H9 (cell line): ENCODE measurements at regions not wholly inside any gene's neighbourhood (a gene's known extent, or its start where the extent isn't known, plus 50 kb on each side); places are given as distances from the start of the nearest gene placed in this dataset.

Experiments used
- DNase-seq: peaks from one replicate; pipeline ENCODE4 v3.0.0-alpha.2; 2017
- H2AFZ ChIP-seq: one replicate; pipeline ENCODE4 v1.6.1; 2013; ENCODE audit warnings: mild to moderate bottlenecking, low read length, control low read depth, moderate library complexity
- H2AK5ac ChIP-seq: 2 replicates; pipeline ENCODE4 v1.6.1; 2013; ENCODE audit warnings: low read length, control low read depth, mixed read lengths; ENCODE audit not compliant: insufficient read length
- H2BK120ac ChIP-seq: one replicate; pipeline ENCODE4 v1.6.1; 2013; ENCODE audit warnings: low read depth, mild to moderate bottlenecking, low read length, control low read depth, inconsistent platforms; ENCODE audit not compliant: poor library complexity, severe bottlenecking
- H2BK12ac ChIP-seq: 2 replicates; pipeline ENCODE4 v1.6.1; 2013; ENCODE audit warnings: low read length, control low read depth, mixed read lengths, low read depth; ENCODE audit not compliant: insufficient read length
- H2BK15ac ChIP-seq: 2 replicates; pipeline ENCODE4 v1.6.1; 2013; ENCODE audit warnings: low read depth, low read length, control low read depth
- H2BK20ac ChIP-seq: one replicate; pipeline ENCODE4 v1.6.1; 2013; ENCODE audit warnings: low read depth, mild to moderate bottlenecking, low read length, control low read depth, inconsistent platforms; ENCODE audit not compliant: poor library complexity, severe bottlenecking
- H2BK5ac ChIP-seq: 2 replicates; pipeline ENCODE4 v1.6.1; 2013; ENCODE audit warnings: low read length, control low read depth, mixed read lengths; ENCODE audit not compliant: insufficient read length
- H3K14ac ChIP-seq: 2 replicates; pipeline ENCODE4 v1.6.1; 2013; ENCODE audit warnings: low read length, control low read depth; ENCODE audit not compliant: insufficient read depth
- H3K18ac ChIP-seq: 2 replicates; pipeline ENCODE4 v1.6.1; 2013; ENCODE audit warnings: low read depth, mild to moderate bottlenecking, mixed read lengths, low read length, control low read depth; ENCODE audit not compliant: insufficient read length
- H3K23ac ChIP-seq: 2 replicates; pipeline ENCODE4 v1.6.1; 2013; ENCODE audit warnings: low read length, control low read depth, mixed read lengths, low read depth; ENCODE audit not compliant: insufficient read length
- H3K23me2 ChIP-seq: 2 replicates; pipeline ENCODE4 v1.6.1; 2013; ENCODE audit warnings: low read depth, mild to moderate bottlenecking, mixed read lengths, low read length, control low read depth; ENCODE audit not compliant: insufficient read length, poor library complexity, severe bottlenecking
- H3K27ac ChIP-seq: 2 replicates; pipeline ENCODE4 v1.5.1; 2013; ENCODE audit warnings: low read length, control low read depth, mixed read lengths, low read depth; ENCODE audit not compliant: insufficient read length
- H3K27me3 ChIP-seq: 2 replicates; pipeline ENCODE4 v1.6.1; 2013; ENCODE audit warnings: low read length, control low read depth, inconsistent platforms; ENCODE audit not compliant: insufficient read depth
- H3K4ac ChIP-seq: 2 replicates; pipeline ENCODE4 v1.6.1; 2013; ENCODE audit warnings: low read depth, mild to moderate bottlenecking, control low read depth, inconsistent platforms, low read length, moderate library complexity
- H3K4me1 ChIP-seq: 2 replicates; pipeline ENCODE4 v1.6.1; 2013; ENCODE audit warnings: low read length, control low read depth, inconsistent platforms; ENCODE audit not compliant: insufficient read depth
- H3K4me2 ChIP-seq: 2 replicates; pipeline ENCODE4 v1.6.1; 2013; ENCODE audit warnings: low read length, control low read depth, mixed read lengths; ENCODE audit not compliant: insufficient read length, insufficient read depth
- H3K56ac ChIP-seq: 2 replicates; pipeline ENCODE4 v1.6.1; 2013; ENCODE audit warnings: low read depth, mild to moderate bottlenecking, mixed read lengths, low read length, control low read depth; ENCODE audit not compliant: insufficient read length
- H3K79me1 ChIP-seq: 2 replicates; pipeline ENCODE4 v1.6.1; 2013; ENCODE audit warnings: low read depth, mild to moderate bottlenecking, moderate library complexity, low read length, control low read depth, inconsistent platforms; ENCODE audit not compliant: insufficient read depth, poor library complexity, severe bottlenecking
- H3K79me2 ChIP-seq: 2 replicates; pipeline ENCODE4 v1.6.1; 2013; ENCODE audit warnings: low read length, control low read depth, inconsistent platforms; ENCODE audit not compliant: insufficient read depth
- H3K9ac ChIP-seq: 2 replicates; pipeline ENCODE4 v1.6.1; 2013; ENCODE audit warnings: low read length, control low read depth, mixed read lengths; ENCODE audit not compliant: insufficient read length; ENCODE audit errors: extremely low read depth
- H3K9me3 ChIP-seq: one replicate; pipeline ENCODE4 v1.6.1; 2013; ENCODE audit warnings: low read depth, low read length, inconsistent platforms; ENCODE audit not compliant: control insufficient read depth
- H3T11ph ChIP-seq: one replicate; pipeline ENCODE4 v1.6.1; 2013; ENCODE audit warnings: mild to moderate bottlenecking, low read length, control low read depth, inconsistent platforms
- H4K20me1 ChIP-seq: one replicate; pipeline ENCODE4 v1.6.1; 2013; ENCODE audit not compliant: control insufficient read depth, insufficient read length, insufficient read depth
- H4K5ac ChIP-seq: 2 replicates; pipeline ENCODE4 v1.6.1; 2013; ENCODE audit warnings: low read depth, mild to moderate bottlenecking, mixed read lengths, low read length, control low read depth; ENCODE audit not compliant: insufficient read length
- H4K8ac ChIP-seq: replicated peaks from 2 replicates; pipeline ENCODE4 v1.6.1; 2013; ENCODE audit warnings: low read length, control low read depth, mixed read lengths, low read depth; ENCODE audit not compliant: insufficient read length
- H4K91ac ChIP-seq: 2 replicates; pipeline ENCODE4 v1.6.1; 2013; ENCODE audit warnings: low read depth, mild to moderate bottlenecking, moderate library complexity, mixed read lengths, low read length, control low read depth; ENCODE audit not compliant: insufficient read length
- H3K27ac Mint-ChIP-seq, 3 experiments: 2 replicates in 2 of 3; 3 replicates in 1 of 3; pipeline ENCODE4 v1.8.0; 2020 to 2021; ENCODE audit warnings: mixed read lengths in 3 of 3, mild to moderate bottlenecking in 1 of 3, moderate library complexity in 1 of 3
- H3K27me3 Mint-ChIP-seq: 2 replicates; pipeline ENCODE4 v1.8.0; 2021; ENCODE audit warnings: low read depth, mild to moderate bottlenecking, moderate library complexity, mixed read lengths
- H3K36me3 Mint-ChIP-seq, 3 experiments: 2 replicates in 2 of 3; 3 replicates in 1 of 3; pipeline ENCODE4 v1.8.0; 2020 to 2021; ENCODE audit warnings: low read depth in 3 of 3, mixed read lengths in 3 of 3; ENCODE audit not compliant: insufficient read depth in 1 of 3
- H3K4me1 Mint-ChIP-seq, 2 experiments: 2 replicates each; pipeline ENCODE4 v1.8.0; 2020; ENCODE audit warnings: mixed read lengths in 2 of 2
- H3K4me3 Mint-ChIP-seq, 2 experiments: 2 replicates in 1 of 2; 3 replicates in 1 of 2; pipeline ENCODE4 v1.8.0; 2020 to 2021; ENCODE audit warnings: mild to moderate bottlenecking in 2 of 2, mixed read lengths in 2 of 2, moderate library complexity in 1 of 2
- H3K9me3 Mint-ChIP-seq, 2 experiments: 2 replicates in 1 of 2; 3 replicates in 1 of 2; pipeline ENCODE4 v1.8.0; 2020; ENCODE audit warnings: mild to moderate bottlenecking in 2 of 2, mixed read lengths in 2 of 2, moderate library complexity in 1 of 2
- CTCF ChIP-seq: fragments of 200-600 bp; sonication (generic); conservative IDR thresholded peaks from 3 replicates; pipeline ENCODE4 v1.8.0; 2021; ENCODE audit warnings: antibody characterized with exemption, mild to moderate bottlenecking
- WGBS: extraction: QIAGEN DNeasy Blood & Tissue Kit; methylation state at CpG from one replicate; pipeline ENCODE4 v1.1.7; 2013; ENCODE audit warnings: missing lambda C conversion rate, low lambda C conversion rate, mixed read lengths; ENCODE audit not compliant: insufficient read length; ENCODE audit errors: extremely low coverage; 5-methylcytosine and 5-hydroxymethylcytosine counted together

DNA sequence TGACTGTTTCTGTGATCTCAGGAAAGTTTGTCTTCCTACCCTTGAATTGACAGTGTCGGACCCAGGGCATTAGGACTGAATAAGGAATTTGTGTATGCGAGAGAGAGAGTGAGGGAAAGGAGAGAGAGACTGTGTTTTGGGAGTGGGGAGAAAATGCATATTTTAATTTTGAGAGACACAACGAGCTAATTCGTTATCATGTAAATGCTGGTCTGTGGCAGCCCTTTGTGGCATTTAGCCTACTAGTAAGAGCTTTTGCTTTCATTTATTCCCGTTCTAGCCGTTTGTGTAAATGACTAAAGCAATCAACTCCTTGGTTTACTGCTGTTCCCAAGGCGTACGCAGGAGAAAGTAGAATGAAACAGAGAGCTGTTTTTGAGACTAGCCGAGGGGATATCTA lies 79.8 kb upstream of the MAMDC2 start:
- Histone ChIP-seq H4K20me1 (no peaks in the 10 kb centered on the region), H3T11ph (no peak overlapping the region), H3K4ac (no peak overlapping the region), H3K79me1 (no peaks in the 10 kb centered on the region), H3K18ac (no peak overlapping the region), H2BK20ac (no peak overlapping the region), H3K23me2 (no peaks in the 10 kb centered on the region), H2AFZ (peak overlapping the region; percentile 89), H2BK5ac (no peak overlapping the region), H3K23ac (no peak overlapping the region), H2BK12ac (no peak overlapping the region), H3K9ac (no peak overlapping the region), H2AK5ac (no peak overlapping the region), H3K27ac (no peak overlapping the region), H3K27me3 (no peaks in the 10 kb centered on the region), H3K79me2 (no peaks in the 10 kb centered on the region), H2BK15ac (no peak overlapping the region), H3K14ac (no peak overlapping the region), H3K4me1 (peaks cover 7% of the 10 kb centered on the region), H4K5ac (no peak overlapping the region), H3K4me2 (peak overlapping the region; percentile 29), H4K91ac (no peak overlapping the region), H2BK120ac (no peak overlapping the region), H3K56ac (no peak overlapping the region), H3K9me3 (no peaks in the 10 kb centered on the region), H4K8ac (no peak overlapping the region)
- Mint-ChIP-seq H3K4me1 (peaks cover 37 to 45% of the 10 kb centered on the region in 2 experiments), H3K36me3 (no peaks in the 10 kb centered on the region), H3K27me3 (no peaks in the 10 kb centered on the region; the same call in 1 of the 2 replicates), H3K27ac (peak overlapping the region in 1 of 3 experiments; percentile 76; a peak in 4 of 7 replicates), H3K4me3 (peak overlapping the region in 1 of 2 experiments; percentile 5; a peak in 1 of 5 replicates), H3K9me3 (no peaks in the 10 kb centered on the region)
- WGBS: no CpG with 5 or more reads among the region's 9 CpGs
- TF ChIP-seq CTCF: no peak
- no peak for DNase-seq
